DMS53 (cell line): ENCODE measurements at regions not wholly inside any gene's neighbourhood (a gene's known extent, or its start where the extent isn't known, plus 50 kb on each side); places are given as distances from the start of the nearest gene placed in this dataset.
A peak's percentile ranks its signal among the peaks of the same experiment; 100 is the strongest.
"Not testable (repeated sequence)": the region's sequence is repeated elsewhere in the genome, so short reads cannot be mapped to it uniquely, and the experiment has no call there.

Experiments used
- DNase-seq: peaks from one replicate; lab custom pipeline; 2025; lab: John Stamatoyannopoulos, UW

DNA sequence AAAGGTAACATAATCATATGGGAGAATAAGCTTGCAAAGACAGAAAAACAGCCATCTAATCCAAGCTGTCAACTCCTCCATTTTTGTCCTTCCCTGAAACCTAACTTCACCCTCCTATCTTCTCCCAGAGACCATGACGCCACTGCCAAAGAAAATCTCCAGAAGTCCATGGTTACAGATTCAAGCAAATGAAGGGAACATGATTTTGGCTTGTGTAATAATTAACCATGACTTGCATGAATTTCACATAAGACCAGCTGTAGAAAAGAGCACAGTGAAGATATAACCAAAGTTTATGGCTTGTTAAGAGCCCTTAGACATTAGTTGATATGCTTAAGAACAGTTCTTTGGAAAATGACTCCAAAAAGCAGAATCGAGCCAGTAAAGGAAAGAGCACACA is 342.1 kb upstream of the NRSN1 start:
- DNase-seq: no peak

DNA sequence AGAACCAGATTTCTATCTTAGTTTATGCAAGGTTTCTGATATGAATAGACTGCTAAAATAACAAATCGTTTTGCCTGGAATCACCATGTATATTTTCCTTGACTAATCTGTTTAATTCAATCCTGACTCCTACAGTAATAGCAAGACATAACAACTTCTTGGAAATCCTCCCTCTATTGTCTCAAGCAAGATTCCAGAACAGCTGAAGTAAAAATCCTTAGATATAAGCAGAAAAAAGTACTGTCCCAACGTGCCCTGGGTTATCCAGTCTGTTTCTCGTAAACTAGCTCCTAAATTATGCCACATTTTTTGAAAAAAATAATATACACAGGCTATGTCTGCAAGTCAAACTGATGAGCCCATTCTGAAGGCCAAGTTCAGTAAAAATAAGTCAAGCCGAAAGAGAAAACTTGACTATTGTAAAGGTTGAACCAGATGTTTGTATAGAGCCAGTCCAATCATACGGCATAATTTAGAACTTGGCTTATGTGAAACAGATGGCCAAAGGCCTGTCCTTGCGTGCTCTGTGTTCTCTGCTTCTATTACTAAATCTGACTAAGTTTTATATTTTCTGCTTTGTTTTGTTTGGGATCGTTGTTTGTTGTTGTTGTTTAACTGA is 341.6 kb upstream of the NRSN1 start:
- no peak for DNase-seq

DNA sequence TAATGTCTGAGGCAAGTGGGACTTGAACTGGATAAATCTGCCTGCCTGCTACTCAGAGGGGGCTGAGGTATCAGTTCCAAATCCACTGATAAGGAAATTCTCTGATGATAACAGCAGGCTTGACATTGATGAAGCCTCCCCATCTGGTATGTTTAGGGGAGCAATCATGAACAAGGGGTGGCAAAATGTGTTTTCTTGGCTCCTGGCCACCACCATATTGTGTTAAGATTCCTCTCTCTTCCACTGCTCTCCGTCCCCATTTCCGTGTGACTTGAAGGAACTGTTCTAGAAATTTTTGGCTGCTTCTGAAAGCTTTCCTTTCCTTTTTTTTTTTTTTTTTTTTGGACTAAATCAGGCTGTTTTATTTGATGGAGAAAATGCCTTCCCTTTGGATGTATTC is 335.3 kb upstream of the NRSN1 start:
- DNase-seq: no peak

DNA sequence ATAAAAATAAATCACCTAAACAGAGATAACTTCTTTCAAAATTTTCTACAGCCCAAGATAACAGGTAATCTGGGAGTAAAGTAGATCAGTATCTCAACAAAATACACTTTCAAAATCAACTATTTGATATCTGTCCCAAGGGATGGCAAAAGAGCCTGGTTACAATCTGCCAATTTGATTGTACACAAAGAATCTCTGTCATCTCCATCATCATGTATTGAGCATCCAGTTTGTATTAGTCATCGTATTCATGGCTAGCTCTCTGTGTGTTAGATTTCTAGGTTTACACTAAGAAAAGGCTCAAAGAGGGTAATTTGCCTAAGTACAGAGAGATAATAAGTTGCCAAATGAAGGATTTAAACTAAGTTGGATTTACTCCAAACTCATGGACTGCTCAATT is 329.0 kb upstream of the NRSN1 start:
- DNase-seq: no peak

DNA sequence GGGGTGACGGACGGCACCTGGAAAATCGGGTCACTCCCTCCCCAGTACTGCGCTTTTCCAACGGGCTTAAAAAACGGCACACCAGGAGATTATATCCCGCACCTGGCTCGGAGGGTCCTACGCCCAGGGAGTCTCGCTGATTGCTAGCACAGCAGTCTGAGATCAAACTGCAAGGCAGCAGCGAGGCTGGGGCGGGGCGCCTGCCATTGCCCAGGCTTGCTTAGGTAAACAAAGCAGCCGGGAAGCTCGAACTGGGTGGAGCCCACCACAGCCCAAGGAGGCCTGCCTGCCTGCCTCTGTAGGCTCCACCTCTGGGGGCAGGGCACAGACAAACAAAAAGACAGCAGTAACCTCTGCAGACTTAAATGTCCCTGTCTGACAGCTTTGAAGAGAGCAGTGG is 321.7 kb upstream of the NRSN1 start:
- DNase-seq: not testable (repeated sequence)

DNA sequence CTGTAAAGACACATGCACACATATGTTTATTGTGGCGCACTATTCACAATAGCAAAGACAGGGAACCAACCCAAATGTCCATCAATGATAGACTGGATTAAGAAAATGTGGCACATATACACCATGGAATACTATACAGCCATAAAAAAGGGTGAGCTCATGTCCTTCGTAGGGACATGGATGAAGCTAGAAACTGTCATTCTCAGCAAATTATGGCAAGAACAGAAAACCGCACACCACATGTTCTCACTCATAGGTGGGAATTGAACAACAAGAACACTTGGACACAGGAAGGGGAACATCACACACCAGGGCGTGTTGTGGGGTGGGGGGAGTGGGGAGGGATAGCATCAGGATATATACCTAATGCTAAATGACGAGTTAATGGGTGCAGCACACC is 304.9 kb upstream of the NRSN1 start:
- DNase-seq: not testable (repeated sequence)

DNA sequence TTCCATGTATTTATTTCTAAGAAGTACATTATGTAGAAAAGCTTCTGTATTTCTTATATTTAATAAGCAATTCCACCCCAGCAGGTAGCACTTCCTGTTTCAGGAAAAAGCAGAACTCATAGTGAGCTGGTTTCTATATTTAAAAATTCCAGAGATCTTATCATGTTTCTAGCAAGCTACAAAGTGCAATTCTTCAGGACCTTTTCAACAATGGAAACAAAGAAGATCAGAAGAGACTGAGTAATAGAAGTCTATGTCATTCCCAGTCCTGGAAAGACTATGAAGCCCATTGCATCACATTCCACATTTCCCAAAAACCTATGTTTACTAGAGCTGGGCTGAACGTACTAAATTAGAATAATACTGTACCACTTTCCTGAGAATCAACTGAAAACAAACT is 302.6 kb upstream of the NRSN1 start:
- DNase-seq: no peak

DNA sequence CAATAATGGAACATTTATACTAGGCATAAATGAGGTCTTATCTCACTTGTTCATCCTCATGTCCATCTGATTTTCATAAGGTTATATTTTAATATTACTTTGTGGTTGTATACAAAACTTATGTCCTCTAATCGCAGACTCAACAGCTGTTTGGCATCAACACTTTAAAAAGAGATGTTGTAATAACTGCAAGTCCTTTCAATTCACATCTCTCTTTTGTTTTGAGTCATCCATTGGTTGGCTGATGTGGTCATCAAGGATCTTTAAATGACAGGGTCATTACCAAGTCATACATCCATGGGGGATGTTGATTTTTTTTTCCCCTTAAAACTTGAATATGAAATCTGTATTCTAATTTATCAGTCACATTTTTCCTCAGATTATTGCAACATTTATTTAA is 299.4 kb upstream of the NRSN1 start:
- no peak for DNase-seq

DNA sequence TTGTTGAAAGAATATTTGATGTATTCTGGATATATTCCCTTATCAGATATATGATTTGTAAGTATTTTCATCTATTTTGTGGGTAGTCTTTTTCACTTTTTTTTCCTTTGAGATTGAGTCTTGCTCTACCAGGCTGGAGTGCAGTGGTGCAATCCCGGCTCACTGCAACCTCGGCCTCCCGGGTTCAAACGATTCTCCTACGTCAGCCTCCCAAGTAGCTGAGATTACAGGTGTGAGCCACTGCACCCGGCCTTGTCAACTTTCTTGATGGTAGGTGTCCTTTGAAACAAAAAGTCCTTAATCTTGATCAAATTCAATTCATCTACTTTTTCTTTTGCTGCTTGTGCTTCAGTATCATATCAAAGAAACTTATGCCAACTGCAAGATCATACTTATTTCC is 297.2 kb upstream of the NRSN1 start:
- no peak for DNase-seq

DNA sequence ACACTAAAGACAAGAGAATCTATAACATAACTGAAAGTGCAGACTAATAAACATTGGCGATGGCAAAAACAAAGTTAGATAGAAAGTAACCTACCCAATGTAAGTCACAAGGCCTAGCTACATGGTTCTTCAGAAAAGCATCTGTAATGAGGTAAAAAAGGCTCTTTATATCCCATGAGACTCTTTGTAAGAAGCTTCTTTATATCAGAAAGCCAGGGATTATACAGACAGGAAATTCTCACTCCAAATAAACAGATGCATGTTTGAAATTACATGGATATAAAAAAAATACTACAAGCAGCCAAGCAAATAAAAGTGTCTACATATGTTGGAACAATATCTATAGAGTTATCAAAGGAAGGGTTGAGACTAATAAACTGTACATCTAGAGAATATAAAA is 284.9 kb upstream of the NRSN1 start:
- DNase-seq: no peak

DNA sequence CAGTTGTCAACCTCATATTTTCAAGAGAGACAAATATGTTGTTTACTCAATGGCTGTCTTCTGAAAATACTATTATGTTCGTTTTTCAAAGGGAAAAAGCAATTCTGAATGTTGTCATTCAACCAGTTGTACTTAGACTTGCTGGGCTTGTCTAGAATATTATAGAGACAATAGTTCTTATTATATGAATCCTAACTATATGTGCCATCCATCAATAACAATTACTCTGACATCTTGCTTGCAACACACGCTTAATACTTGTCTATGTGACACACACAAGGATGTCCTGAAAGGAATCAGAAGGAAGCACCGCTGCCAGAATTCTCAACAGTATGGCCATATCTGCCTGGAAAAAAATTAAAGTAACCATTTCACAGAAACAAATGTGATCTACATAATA is 283.3 kb upstream of the NRSN1 start:
- DNase-seq: no peak

DNA sequence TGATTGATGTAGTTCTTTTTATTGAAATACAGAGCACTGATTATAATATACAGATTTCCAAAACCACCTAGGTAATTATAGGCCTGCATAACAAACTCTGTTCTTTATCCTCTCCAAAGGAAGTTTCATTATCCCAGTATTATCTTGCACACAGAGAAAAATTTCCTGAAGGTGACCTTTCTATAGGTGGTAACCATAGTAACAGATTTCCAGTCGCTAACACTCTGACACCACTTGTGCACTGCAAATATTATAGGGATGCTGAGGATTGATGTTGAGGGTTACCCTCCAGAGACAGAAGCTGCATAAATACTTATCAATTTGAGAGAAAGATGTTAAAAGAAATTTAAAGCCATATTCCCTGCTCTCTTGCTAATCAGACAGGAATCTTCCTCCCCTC is 274.5 kb upstream of the NRSN1 start:
- DNase-seq: peak; percentile 35

DNA sequence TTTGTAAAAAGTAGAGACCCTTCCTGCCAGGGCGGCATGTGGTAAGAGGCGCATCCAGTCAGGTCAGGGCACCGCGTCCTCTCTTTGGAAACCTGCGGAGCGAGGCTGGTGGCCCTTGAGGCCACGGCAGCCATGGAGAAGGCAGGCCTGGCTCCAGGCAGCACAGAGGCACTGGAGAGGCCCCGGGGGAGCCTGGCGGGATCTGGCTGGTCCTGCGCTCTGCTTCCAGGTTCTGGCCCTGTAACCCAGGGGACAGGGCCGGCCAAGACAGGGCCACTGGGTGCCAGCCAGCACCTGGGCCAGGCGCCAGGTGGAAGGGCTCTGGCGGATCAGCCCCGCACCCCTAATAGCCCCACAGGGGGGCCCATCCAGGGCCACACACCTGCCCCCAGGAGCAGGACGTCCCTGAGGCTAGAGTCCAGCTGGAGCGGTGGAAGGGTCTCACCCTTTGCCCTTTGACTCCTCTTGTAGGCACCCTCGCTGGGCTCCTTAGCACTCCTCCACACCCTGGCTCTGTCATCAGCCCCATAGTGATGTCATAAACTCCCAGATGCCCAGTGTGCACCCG is 272.4 kb upstream of the NRSN1 start:
- not testable (repeated sequence) for DNase-seq

DNA sequence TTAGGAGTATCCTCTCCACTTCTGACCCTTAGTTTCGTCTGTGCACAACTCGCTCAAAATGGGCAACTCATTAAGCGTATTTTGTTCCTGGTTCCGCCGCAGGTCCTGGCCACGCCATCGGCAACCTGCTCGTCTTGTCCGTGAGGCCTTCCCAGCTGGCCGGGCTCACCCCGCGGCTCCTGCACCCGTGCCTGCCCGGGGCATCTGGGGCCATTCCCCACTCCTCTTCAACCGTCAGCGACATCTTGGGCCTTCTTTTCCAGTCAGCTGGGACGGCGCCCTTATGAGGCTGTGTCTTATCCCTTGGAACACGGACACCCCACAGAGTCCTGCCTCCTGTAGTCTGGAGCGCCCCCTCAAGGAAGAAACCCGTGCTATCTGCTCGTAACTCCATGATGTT is 271.9 kb upstream of the NRSN1 start:
- not testable (repeated sequence) for DNase-seq

DNA sequence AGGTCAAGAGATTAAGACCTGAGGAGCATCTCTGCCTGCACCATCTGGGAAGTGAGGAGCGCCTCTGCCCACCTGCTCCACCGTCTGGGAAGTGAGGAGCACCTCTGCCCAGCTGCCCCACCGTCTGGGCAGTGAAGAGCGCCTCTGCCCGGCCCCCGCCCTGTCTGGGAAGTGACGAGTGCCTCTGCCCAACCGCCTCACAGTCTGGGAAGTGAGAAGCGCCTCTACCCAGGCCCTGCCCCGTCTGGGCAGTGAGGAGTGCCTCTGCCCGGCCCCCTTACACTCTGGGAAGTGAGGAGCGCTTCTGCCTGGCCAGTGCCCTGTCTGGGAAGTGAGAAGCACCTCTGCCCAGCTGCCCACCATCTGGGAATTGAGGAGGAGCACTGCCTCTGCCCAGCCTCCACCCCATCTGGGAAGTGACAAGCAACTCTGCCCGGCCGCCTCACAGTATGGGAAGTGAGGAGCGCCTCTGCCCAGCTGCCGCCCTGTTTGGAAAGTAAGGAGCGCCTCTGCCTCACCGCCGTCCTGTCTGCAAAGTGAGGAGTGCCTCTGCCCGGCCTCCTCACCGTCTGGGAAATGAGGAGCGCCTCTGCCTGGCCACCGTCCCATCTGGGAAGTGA is 270.4 kb upstream of the NRSN1 start:
- DNase-seq: no peak

DNA sequence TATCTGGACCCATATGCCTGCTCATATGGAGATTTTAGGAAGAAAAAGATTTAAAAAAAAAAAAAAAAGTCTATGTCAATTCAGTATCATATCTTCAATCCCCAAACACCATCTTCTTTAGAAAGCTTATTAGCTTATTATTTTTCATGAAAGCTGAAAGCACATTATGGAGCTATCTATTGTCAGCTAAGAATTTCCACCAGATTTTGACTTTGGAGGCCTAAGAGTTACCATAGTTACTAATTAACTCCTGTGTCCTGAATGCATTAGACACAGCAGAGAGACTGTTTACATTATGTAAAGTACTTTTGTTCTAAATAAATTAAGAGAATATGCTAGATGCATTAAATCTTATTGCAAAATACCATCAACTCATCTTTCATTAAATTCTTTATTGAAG is 255.5 kb upstream of the NRSN1 start:
- no peak for DNase-seq

DNA sequence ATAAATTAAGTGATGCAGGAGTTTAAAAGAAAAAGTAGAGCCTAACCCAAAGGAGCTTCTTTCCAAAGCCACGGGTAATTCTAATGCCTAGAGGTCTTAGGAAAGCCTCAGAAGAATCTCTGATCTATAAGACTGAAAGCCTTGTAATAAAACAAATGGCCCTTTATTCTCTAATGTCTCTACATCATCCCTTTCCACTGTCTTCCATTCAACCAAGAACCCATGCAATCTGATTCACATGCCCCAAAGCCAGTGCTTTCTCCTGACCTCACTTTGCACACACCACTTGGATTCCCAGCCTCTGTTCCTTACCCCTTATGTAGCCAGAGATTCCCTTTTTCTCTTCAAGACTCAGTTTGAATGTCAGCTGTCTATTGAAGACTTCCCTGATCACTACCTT is 252.9 kb upstream of the NRSN1 start:
- DNase-seq: no peak

DNA sequence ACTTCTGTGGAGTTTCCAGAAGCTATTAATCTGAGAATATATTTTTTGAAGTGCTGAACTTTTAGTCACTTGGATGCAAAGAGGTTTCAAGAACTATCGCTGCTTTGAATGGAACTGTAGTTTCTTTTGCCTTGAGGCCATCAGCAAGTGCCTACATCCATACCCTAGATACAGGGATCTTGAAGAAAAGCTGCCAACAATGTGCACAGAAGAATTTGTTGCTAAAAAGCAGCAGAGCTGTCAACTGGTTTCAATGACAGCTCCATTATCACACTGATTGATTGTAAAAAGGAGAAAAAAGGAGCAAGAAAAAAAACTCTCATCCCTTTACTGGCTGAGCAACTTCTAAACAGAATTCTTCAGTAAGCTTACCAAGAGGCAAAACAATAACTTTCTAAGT is 251.0 kb upstream of the NRSN1 start:
- DNase-seq: no peak

DNA sequence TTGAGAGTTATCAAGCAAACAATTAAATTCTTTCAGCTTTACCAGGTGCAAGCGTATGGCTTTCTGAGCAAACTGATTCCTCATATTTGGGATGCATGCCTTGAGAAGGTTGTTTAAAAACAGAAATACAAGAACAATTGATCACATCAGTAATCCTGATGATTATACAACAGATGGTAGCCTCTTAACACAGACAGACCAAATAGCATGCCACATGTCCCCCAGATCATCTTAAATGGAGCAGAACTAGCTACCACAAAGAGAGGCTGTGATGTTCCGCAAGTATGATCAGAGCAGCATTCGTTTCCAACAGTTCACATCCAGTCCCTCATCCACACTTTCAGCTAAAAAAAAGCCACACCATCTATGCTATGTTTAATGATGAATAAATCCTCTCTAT is 246.2 kb upstream of the NRSN1 start:
- no peak for DNase-seq

DNA sequence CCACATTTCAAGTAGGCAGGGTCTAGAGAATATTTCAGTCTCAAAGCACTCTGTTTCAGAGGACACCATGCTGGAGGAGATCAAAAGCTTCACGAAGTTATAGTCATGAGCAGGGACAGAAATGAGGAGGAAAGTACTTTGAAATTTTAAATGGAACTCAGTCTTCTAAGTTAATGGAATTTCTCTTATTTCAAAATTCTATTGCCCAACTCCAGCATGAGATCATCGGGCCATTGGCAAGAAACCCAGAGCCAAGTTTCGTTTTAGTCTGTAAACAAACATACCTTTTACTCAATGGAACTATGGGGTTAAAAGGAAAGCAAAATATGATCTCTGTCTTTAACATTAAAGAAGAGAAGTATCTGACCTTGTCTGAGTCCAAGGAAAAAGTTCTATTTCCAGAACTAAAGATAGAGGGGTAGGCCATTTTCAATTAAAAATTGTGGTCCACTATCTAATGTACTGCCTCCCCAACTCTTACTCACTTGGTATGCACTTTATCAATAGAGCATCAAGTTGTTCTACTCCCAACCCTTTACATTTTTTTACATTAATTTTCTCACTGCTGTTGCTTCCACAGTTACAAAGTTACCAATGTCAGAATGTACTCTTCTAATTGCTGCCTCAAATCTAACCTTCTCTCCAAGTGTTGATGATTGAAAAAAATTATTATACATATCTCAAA is 235.3 kb upstream of the NRSN1 start:
- DNase-seq: no peak

DNA sequence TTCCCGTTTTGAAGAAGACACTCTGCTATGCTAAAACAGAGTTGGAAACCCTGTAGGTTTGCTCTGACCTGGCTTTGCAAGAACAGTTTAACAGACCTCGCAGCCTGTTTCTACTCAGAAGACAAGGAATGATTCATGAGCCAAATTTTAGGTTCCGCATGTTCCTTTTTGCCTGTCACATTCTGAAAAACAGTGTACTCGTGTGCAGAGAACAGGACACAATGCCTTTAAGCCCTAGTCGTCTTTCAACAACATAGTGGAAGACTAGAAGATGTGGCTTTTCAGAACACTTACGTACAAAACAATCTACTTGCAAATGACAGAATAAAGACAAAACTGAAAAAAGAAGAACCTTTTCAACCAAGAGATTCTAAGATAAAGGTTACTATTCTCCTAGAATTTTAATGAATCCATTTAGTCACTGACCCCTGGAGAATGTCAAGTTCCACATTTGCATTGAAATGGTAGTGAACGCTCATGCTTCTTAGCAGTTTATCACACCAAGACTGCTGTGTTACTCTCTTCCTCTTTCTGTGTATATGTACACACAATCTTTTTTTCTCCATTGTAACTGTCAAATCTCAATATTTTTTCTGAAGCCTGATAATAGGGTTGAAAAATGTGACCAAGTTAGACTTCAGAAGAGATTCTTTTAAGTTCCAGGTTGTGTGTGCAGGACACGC is 220.7 kb upstream of the NRSN1 start:
- no peak for DNase-seq

DNA sequence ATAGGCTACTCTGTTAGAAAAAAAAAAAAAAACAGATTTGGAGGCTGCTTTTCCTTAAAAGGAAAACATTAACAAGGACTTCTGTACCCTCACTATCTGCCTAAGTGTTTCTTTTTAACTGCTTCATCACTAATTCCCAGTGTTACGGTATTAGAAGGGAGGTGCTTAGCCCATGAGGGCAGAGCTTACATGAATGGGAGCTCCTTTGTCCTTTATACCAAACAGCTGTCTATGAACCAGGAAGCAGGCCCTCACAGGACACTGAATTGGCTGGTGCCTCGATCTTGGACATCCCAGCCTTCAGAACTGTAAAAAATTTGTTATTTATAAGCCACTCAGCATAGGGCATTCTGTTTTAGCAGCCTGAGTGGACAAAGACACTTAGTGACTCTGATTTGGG is 215.6 kb upstream of the NRSN1 start:
- no peak for DNase-seq

DNA sequence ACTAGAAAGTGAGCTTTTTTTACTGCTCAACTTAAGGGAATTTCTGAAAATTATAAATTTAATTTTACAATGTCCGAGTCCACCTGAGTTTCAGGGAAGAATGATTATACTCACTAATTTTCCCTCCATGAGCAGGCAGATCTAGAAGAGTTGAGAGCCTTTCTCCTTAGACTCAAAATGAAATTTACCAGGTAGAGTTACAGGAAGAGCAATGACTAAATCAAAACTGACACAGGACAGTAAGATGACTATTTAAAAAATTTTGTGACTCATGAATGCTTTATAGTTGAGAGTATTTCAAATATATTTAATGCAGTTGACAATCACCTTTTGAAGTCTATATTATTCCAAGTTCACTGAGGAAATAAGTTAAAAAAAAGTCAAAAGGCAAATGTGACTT is 198.1 kb upstream of the NRSN1 start:
- no peak for DNase-seq
